ENCODE measurements at regions not wholly inside any gene's neighbourhood (a gene's known extent, or its start where the extent isn't known, plus 50 kb on each side); places are given as distances from the start of the nearest gene placed in this dataset.

DNA sequence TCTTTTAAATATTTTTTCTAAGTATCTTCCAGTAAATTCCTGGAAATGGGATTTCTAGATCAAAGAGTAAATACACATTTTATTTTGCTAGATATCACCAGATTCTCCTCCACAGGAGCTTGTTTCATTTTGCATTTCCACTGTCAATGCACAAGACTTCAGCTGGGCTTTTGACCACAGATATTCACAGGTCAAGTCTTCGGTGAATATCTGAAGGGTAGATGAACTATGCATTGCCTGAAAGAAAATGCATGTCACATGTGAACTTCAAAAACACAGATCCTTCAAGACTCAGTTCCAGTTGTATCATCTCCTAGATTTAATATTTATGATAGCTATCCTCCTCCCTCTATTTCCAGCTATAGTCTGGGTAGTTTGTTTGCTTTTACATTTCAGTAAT, 963.6 kb upstream of the GOT2 start:
- no peak overlapping the region for H3K4me3 ChIP-seq
- no peak for DNase-seq (ENCODE audit: low spot score)
- no peaks in the 10 kb centered on the region for H3K4me1 ChIP-seq (replicated peaks)
- WGBS, result 97% methylated on average over 1 of the region's 1 CpG
- intact Hi-C loops (cut with DNase I), result no loop called here
- no peaks in the 10 kb centered on the region for H3K27me3 ChIP-seq (replicated peaks; ENCODE audit: insufficient read depth)
- H3K9me3 ChIP-seq, result no peaks in the 10 kb centered on the region
- H3K36me3 ChIP-seq, result no peaks in the 10 kb centered on the region
- no peak overlapping the region for H3K27ac ChIP-seq
- TF ChIP-seq POLR2AphosphoS5 (IDR thresholded peaks at IDR 0.05) (no peak), POLR2A (IDR thresholded peaks at IDR 0.05) (no peak)
- TF ChIP-seq, protein P1, sequence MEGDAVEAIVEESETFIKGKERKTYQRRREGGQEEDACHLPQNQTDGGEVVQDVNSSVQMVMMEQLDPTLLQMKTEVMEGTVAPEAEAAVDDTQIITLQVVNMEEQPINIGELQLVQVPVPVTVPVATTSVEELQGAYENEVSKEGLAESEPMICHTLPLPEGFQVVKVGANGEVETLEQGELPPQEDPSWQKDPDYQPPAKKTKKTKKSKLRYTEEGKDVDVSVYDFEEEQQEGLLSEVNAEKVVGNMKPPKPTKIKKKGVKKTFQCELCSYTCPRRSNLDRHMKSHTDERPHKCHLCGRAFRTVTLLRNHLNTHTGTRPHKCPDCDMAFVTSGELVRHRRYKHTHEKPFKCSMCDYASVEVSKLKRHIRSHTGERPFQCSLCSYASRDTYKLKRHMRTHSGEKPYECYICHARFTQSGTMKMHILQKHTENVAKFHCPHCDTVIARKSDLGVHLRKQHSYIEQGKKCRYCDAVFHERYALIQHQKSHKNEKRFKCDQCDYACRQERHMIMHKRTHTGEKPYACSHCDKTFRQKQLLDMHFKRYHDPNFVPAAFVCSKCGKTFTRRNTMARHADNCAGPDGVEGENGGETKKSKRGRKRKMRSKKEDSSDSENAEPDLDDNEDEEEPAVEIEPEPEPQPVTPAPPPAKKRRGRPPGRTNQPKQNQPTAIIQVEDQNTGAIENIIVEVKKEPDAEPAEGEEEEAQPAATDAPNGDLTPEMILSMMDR (IDR thresholded peaks at IDR 0.05), result no peak

DNA sequence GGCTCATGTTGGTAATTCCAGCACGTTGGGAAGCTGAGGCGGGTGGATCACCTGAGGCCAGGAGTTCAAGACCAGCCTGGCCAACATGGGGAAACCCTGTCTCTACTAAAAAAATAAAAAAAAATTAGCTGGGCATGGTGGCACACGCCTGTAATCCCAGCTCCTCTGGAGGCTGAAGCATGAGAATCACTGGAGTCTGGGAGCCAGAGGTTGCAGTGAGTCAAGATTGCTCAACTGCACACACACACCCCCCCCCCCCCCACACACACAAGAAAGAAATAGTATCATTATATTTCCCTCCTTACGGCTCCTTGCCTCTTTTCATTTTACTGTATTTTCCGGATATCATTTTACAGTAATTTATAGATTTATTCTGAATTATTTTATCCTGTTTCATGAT, 963.1 kb upstream of the GOT2 start:
- no peak for DNase-seq (ENCODE audit: low spot score)
- Histone ChIP-seq H3K9me3 (no peaks in the 10 kb centered on the region), H3K36me3 (no peaks in the 10 kb centered on the region), H3K4me1 (replicated peaks) (no peaks in the 10 kb centered on the region), H3K4me3 (no peak overlapping the region), H3K27ac (no peak overlapping the region), H3K27me3 (replicated peaks; ENCODE audit: insufficient read depth) (no peaks in the 10 kb centered on the region)
- intact Hi-C loops (cut with DNase I), result no loop called here
- WGBS, result 79% methylated on average over 5 of the region's 5 CpGs
- TF ChIP-seq, protein P1 (IDR thresholded peaks at IDR 0.05), result no peak
- no peak for TF ChIP-seq POLR2AphosphoS5 (IDR thresholded peaks at IDR 0.05)
- TF ChIP-seq POLR2A (IDR thresholded peaks at IDR 0.05), result no peak

DNA sequence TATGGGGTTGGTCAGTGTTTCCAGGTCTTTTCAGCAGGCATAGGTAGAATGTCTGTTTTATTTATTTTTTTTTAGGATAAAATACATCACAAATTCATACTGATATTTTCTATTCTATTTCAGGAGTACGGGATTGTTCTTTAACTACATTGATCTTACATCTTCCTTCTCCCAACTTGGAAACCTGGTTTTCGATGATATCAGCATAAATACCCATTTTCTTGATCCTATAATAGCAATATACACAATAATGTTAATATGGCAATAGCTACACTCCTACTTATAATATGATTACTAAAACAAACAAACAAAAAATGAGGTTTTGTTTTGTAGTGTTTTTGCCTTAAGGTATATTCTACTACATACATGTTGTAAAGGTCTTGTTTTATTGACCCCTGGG, 962.4 kb upstream of the GOT2 start:
- Histone ChIP-seq H3K27me3 (replicated peaks; ENCODE audit: insufficient read depth) (no peaks in the 10 kb centered on the region), H3K4me1 (replicated peaks) (no peaks in the 10 kb centered on the region), H3K9me3 (no peaks in the 10 kb centered on the region), H3K4me3 (no peak overlapping the region), H3K36me3 (no peaks in the 10 kb centered on the region), H3K27ac (no peak overlapping the region)
- intact Hi-C loops (cut with DNase I), result no loop called here
- no peak for TF ChIP-seq POLR2AphosphoS5 (IDR thresholded peaks at IDR 0.05)
- 94% methylated on average over 2 of the region's 2 CpGs for WGBS
- no peak for DNase-seq (ENCODE audit: low spot score)

DNA sequence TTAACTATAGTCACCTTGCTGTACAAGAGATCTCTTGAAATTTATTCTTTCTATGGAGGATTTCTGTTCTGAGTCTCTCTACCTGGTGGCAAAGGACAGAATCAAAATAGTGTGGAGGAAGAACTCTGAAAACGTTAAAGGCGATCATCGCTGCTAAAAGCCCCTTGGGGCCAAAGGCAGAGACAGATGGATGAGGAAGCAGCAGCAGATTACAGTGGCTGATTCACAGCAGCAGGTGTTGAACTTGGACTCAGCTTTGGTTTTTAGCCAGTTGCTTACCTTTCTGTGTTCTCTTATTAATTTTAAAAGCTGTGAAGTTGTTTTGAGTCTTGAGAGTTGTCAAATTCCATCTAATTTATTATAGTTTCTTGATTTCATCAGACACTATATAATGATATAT, 956.1 kb upstream of the GOT2 start:
- H3K9me3 ChIP-seq, result no peaks in the 10 kb centered on the region
- no peaks in the 10 kb centered on the region for H3K4me1 ChIP-seq (replicated peaks)
- DNase-seq (ENCODE audit: low spot score), result no peak
- H3K27ac ChIP-seq, result no peak overlapping the region
- H3K27me3 ChIP-seq (replicated peaks; ENCODE audit: insufficient read depth), result no peaks in the 10 kb centered on the region
- 74% methylated on average over 3 of the region's 3 CpGs for WGBS
- no peak overlapping the region for H3K4me3 ChIP-seq
- no peak for TF ChIP-seq POLR2A (IDR thresholded peaks at IDR 0.05)
- TF ChIP-seq POLR2AphosphoS5 (IDR thresholded peaks at IDR 0.05), result no peak
- TF ChIP-seq, protein P1 (IDR thresholded peaks at IDR 0.05), result no peak
- intact Hi-C loops (cut with DNase I), result no loop called here
- no peaks in the 10 kb centered on the region for H3K36me3 ChIP-seq

DNA sequence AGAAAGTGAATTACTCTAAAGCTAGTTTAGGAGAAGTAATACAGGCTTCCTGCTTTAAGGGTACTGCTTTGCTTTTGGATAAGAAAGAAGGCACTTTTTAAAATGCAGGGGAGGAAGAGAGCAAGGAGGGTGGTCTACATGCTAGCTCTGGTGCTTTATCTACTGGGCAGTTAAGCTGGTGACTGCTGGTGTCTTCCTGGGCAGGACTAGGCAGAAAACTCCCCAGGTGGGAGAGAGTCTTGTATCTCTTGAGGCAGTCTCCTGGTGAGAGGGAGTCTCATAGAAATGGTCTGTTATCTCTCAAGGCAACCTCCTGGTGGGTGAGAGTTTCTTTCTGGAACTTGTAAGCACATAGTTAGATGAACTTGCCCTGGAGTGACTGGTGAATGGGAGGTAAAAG, 953.9 kb upstream of the GOT2 start:
- Histone ChIP-seq H3K9me3 (no peaks in the 10 kb centered on the region), H3K36me3 (no peaks in the 10 kb centered on the region), H3K27ac (no peak overlapping the region), H3K4me1 (replicated peaks) (no peaks in the 10 kb centered on the region), H3K27me3 (replicated peaks; ENCODE audit: insufficient read depth) (no peaks in the 10 kb centered on the region), H3K4me3 (no peak overlapping the region)
- intact Hi-C loops (cut with DNase I), result no loop called here
- no peak for TF ChIP-seq POLR2AphosphoS5 (IDR thresholded peaks at IDR 0.05)
- no peak for TF ChIP-seq POLR2A (IDR thresholded peaks at IDR 0.05)
- TF ChIP-seq, protein P1 (IDR thresholded peaks at IDR 0.05), result no peak
- DNase-seq (ENCODE audit: low spot score), result no peak

All from prostate gland (tissue), 2 donors.